ENCODE measurements at regions not wholly inside any gene's neighbourhood (a gene's known extent, or its start where the extent isn't known, plus 50 kb on each side); places are given as distances from the start of the nearest gene placed in this dataset.

- H3K4me3 Mint-ChIP-seq: no peak overlapping the region
- no peaks in the 10 kb centered on the region for H3K27me3 Mint-ChIP-seq
- no peak overlapping the region for H3K27ac Mint-ChIP-seq
- H3K36me3 Mint-ChIP-seq (ENCODE audit: low read depth): no peaks in the 10 kb centered on the region
- H3K4me1 Mint-ChIP-seq (ENCODE audit: low read depth): no peaks in the 10 kb centered on the region
- no peaks in the 10 kb centered on the region for H3K9me3 Mint-ChIP-seq
- intact Hi-C loops (cut with micrococcal nuclease): no loop called here
Observed at GRCh38 chr15:98397419-98397818, 250.9 kb upstream of the IGF1R start.

DNA sequence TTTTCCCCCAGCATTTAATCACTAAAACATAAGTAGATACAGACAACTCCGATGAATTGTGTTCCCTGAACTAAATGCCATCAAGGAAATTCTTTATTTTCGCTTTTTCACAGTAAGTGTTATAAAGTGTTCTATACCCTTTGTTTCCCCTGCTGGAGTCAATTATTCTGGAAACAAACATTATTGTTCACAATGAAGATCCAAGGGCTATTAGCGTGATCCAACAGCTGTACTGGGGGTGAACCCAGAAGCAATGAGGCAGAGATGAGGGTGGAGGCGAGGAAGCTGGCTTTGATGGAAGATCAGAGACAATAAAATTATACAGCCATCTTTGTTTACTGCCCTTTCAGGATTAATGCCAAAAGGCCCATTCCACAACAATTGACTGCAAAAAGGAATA lies 250.3 kb upstream of the IGF1R start:
- H3K4me3 Mint-ChIP-seq: no peak overlapping the region
- no peaks in the 10 kb centered on the region for H3K4me1 Mint-ChIP-seq (ENCODE audit: low read depth)
- H3K27ac Mint-ChIP-seq: no peak overlapping the region
- no peaks in the 10 kb centered on the region for H3K27me3 Mint-ChIP-seq
- H3K36me3 Mint-ChIP-seq (ENCODE audit: low read depth): no peaks in the 10 kb centered on the region
- intact Hi-C loops (cut with micrococcal nuclease): no loop called here
- H3K9me3 Mint-ChIP-seq: no peaks in the 10 kb centered on the region

- Mint-ChIP-seq H3K4me3 (no peak overlapping the region), H3K27ac (no peak overlapping the region), H3K9me3 (no peaks in the 10 kb centered on the region), H3K27me3 (no peaks in the 10 kb centered on the region), H3K4me1 (ENCODE audit: low read depth) (no peaks in the 10 kb centered on the region), H3K36me3 (ENCODE audit: low read depth) (no peaks in the 10 kb centered on the region)
- intact Hi-C loops (cut with micrococcal nuclease): no loop called here
Observed at GRCh38 chr15:98398886-98399285, 249.5 kb upstream of the IGF1R start.

GRCh38 chr15:98400120-98400519 lies 248.2 kb upstream of the IGF1R start:
- Mint-ChIP-seq H3K4me3 (no peak overlapping the region), H3K27ac (no peak overlapping the region), H3K27me3 (no peaks in the 10 kb centered on the region), H3K9me3 (no peaks in the 10 kb centered on the region), H3K36me3 (ENCODE audit: low read depth) (no peaks in the 10 kb centered on the region), H3K4me1 (ENCODE audit: low read depth) (no peaks in the 10 kb centered on the region)
- intact Hi-C loops (cut with micrococcal nuclease): no loop called here

DNA sequence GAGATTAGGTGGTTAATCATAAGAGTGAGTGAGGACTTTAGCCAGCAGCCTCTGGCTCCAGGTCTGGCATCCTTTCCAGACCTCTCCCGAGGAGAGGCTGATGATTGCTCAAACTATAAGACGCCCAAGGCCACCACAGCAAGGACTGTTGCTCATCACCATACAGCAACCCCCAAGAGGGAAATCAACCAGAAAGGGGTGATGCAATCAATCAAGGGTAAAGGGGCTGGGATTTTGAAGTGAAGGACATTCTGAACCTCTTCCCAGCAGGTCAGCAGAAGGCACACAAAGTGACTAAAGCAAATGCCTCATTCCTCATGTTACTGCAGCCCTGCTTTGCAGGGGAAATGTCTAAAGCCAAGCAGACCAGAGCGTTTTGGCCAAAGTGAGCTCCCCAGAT lies 247.3 kb upstream of the IGF1R start:
- no peaks in the 10 kb centered on the region for H3K36me3 Mint-ChIP-seq (ENCODE audit: low read depth)
- no peaks in the 10 kb centered on the region for H3K9me3 Mint-ChIP-seq
- H3K4me3 Mint-ChIP-seq: no peak overlapping the region
- H3K27me3 Mint-ChIP-seq: no peaks in the 10 kb centered on the region
- no peaks in the 10 kb centered on the region for H3K4me1 Mint-ChIP-seq (ENCODE audit: low read depth)
- no peak overlapping the region for H3K27ac Mint-ChIP-seq
- intact Hi-C loops (cut with micrococcal nuclease): no loop called here

- intact Hi-C loops (cut with micrococcal nuclease): no loop called here
- no peak overlapping the region for H3K27ac Mint-ChIP-seq
- H3K4me3 Mint-ChIP-seq: no peak overlapping the region
- H3K4me1 Mint-ChIP-seq (ENCODE audit: low read depth): no peaks in the 10 kb centered on the region
- no peaks in the 10 kb centered on the region for H3K9me3 Mint-ChIP-seq
- H3K36me3 Mint-ChIP-seq (ENCODE audit: low read depth): no peaks in the 10 kb centered on the region
- H3K27me3 Mint-ChIP-seq: no peaks in the 10 kb centered on the region
Observed at GRCh38 chr15:98402486-98402885, 245.9 kb upstream of the IGF1R start.

DNA sequence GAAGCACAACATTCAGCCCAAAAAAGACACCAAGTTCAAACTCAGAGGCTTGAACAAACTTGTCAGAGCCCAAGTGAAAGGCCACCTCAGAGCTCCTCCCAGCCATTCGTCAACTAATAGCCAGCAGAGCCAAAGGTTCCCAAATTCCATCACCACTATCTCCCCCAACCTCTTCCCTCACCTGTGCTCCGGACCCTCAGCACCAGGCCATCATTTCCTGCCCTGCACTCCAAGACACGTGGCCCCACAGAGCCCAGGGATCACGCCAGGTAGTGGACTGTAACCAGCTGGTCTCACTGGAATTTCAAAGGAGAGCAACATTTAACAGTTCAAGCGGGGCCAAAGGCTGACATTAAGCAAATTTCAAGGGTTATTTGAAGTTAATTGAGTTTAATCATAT lies 245.2 kb upstream of the IGF1R start:
- Mint-ChIP-seq H3K4me1 (ENCODE audit: low read depth) (no peaks in the 10 kb centered on the region), H3K27me3 (no peaks in the 10 kb centered on the region), H3K4me3 (no peak overlapping the region), H3K9me3 (no peaks in the 10 kb centered on the region), H3K36me3 (ENCODE audit: low read depth) (no peaks in the 10 kb centered on the region), H3K27ac (no peak overlapping the region)
- intact Hi-C loops (cut with micrococcal nuclease): no loop called here

DNA sequence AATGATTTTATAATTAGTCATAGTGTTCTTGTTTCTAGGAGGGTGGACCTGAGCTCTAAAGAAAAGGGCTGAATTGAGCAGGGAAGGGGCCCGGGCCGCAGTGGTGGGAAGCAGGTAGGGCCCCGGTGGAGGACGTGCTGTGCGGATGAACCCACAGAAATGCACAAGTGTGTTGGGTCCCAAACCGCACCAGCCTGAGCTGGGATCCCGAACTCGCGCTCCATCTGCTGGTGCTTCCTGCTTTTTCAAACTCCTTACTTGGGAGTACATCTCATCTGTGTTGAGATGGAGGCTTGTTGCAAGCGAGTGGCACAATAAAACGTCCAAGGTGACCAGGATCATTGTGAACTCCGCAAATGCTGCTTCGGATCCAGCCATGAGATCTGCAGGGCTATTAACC lies 244.8 kb upstream of the IGF1R start:
- Mint-ChIP-seq H3K9me3 (no peaks in the 10 kb centered on the region), H3K27ac (no peak overlapping the region), H3K4me3 (no peak overlapping the region), H3K27me3 (no peaks in the 10 kb centered on the region), H3K4me1 (ENCODE audit: low read depth) (no peaks in the 10 kb centered on the region), H3K36me3 (ENCODE audit: low read depth) (no peaks in the 10 kb centered on the region)
- intact Hi-C loops (cut with micrococcal nuclease): no loop called here

GRCh38 chr15:98405013-98405412 lies 243.3 kb upstream of the IGF1R start:
- Mint-ChIP-seq H3K4me1 (ENCODE audit: low read depth) (no peaks in the 10 kb centered on the region), H3K27ac (no peak overlapping the region), H3K36me3 (ENCODE audit: low read depth) (no peaks in the 10 kb centered on the region), H3K27me3 (no peaks in the 10 kb centered on the region), H3K4me3 (no peak overlapping the region), H3K9me3 (no peaks in the 10 kb centered on the region)
- intact Hi-C loops (cut with micrococcal nuclease): no loop called here

DNA sequence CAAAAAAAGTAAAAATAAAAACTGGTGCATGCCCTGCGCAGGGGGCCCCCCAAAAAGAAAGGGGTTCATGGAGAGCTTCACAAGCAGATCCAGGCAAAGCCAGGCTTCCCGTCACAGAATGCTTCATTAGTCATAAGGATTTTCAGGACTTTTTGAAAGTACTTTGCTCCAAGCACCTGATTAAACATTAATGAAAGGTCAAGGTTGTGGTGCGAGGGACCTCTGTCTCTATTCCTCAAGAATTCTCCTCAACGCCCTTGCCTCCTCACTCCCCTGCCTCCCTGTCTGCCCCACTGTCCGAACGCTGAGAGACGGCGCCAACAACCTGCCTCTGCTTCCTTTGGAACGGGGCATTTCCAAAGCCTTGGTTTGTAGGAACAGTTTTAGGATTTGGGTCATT lies 240.1 kb upstream of the IGF1R start:
- H3K4me1 Mint-ChIP-seq (ENCODE audit: low read depth): no peaks in the 10 kb centered on the region
- intact Hi-C loops (cut with micrococcal nuclease): no loop called here
- H3K27me3 Mint-ChIP-seq: peaks cover 1% of the 10 kb centered on the region
- no peaks in the 10 kb centered on the region for H3K36me3 Mint-ChIP-seq (ENCODE audit: low read depth)
- H3K4me3 Mint-ChIP-seq: no peak overlapping the region
- H3K27ac Mint-ChIP-seq: no peak overlapping the region
- H3K9me3 Mint-ChIP-seq: no peaks in the 10 kb centered on the region

DNA sequence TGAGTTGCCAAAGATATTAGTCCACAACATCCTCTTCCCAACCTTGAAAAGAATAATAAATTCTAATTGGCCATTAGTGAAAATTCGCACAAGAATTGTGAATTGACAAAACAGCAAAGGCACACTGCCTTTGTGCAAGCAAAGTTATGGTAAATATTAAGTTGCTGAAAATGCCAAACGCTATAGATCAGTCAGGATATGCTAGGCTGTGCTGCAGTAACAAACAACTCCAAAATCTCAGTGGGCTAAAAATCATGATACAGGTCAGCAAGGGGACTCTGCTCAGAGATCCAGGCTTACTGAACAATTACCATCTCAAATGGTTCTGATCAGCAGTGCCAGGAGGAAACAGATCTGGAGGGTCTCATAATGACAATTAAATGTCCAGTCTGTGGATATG lies 238.0 kb upstream of the IGF1R start:
- no peak overlapping the region for H3K27ac Mint-ChIP-seq
- no peaks in the 10 kb centered on the region for H3K9me3 Mint-ChIP-seq
- peaks cover 1% of the 10 kb centered on the region for H3K27me3 Mint-ChIP-seq
- intact Hi-C loops (cut with micrococcal nuclease): no loop called here
- H3K4me1 Mint-ChIP-seq (ENCODE audit: low read depth): no peaks in the 10 kb centered on the region
- H3K36me3 Mint-ChIP-seq (ENCODE audit: low read depth): no peaks in the 10 kb centered on the region
- H3K4me3 Mint-ChIP-seq: no peak overlapping the region

DNA sequence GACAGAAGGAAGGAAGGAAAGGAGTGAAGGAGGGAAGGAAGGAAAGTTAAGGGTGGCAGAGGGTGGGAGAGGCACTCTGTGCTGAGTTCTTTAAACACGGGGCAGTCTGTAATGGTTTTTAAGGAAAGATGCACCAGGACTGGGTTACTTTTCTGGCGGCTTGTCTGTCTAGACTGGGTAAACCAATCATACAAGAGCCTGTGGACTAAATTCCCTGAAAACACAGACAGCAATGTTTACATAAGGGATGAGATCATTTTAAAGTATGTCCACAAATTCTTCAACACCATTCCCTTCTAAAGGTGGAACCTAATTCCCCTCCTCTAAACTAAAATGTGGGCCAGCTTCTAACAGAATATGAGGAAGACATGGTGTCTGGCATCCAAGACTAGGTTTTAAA lies 235.5 kb upstream of the IGF1R start:
- no peaks in the 10 kb centered on the region for H3K9me3 Mint-ChIP-seq
- H3K27me3 Mint-ChIP-seq: peaks cover 1% of the 10 kb centered on the region
- intact Hi-C loops (cut with micrococcal nuclease): no loop called here
- H3K27ac Mint-ChIP-seq: no peak overlapping the region
- H3K4me3 Mint-ChIP-seq: no peak overlapping the region
- no peaks in the 10 kb centered on the region for H3K36me3 Mint-ChIP-seq (ENCODE audit: low read depth)
- no peaks in the 10 kb centered on the region for H3K4me1 Mint-ChIP-seq (ENCODE audit: low read depth)

- H3K36me3 Mint-ChIP-seq (ENCODE audit: low read depth): no peaks in the 10 kb centered on the region
- peaks cover 2% of the 10 kb centered on the region for H3K27me3 Mint-ChIP-seq
- H3K4me1 Mint-ChIP-seq (ENCODE audit: low read depth): no peaks in the 10 kb centered on the region
- intact Hi-C loops (cut with micrococcal nuclease): no loop called here
- H3K27ac Mint-ChIP-seq: no peak overlapping the region
- no peak overlapping the region for H3K4me3 Mint-ChIP-seq
- no peaks in the 10 kb centered on the region for H3K9me3 Mint-ChIP-seq
Observed at GRCh38 chr15:98413933-98414546, 234.3 kb upstream of the IGF1R start.

DNA sequence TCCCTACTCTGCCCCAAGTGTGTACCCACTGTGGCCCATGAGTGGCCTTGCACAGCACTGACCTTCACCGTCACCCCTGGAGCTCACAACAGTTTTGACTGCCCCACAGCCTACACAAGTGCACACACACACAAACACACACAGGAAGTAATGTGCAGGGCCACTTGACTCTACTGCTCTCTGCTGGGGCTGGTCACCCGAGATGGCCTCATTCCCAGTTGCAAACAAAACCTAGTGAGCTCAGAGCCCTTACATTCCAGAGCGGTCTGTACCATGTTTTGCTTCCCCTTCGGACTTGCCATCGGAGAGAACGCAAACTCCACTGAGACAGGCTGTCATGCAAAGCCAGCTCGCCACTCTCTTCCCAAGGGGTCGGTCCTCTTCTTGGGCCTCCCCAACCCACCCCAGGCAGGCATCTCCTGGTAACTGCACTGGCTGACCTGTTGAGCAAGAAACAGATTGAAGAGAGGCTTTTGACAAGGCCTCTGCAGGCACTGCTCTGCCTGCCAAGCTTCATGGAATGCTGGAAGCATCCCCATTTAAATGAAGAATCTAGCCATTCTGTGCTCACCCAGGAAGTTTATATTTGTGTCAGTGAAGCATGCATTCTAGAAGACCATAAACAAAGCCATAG lies 232.0 kb upstream of the IGF1R start:
- Mint-ChIP-seq H3K4me1 (ENCODE audit: low read depth) (peaks cover under 1% of the 10 kb centered on the region), H3K9me3 (no peaks in the 10 kb centered on the region), H3K27me3 (peaks cover 23% of the 10 kb centered on the region), H3K36me3 (ENCODE audit: low read depth) (no peaks in the 10 kb centered on the region), H3K27ac (no peak overlapping the region), H3K4me3 (no peak overlapping the region)
- intact Hi-C loops (cut with micrococcal nuclease): no loop called here

DNA sequence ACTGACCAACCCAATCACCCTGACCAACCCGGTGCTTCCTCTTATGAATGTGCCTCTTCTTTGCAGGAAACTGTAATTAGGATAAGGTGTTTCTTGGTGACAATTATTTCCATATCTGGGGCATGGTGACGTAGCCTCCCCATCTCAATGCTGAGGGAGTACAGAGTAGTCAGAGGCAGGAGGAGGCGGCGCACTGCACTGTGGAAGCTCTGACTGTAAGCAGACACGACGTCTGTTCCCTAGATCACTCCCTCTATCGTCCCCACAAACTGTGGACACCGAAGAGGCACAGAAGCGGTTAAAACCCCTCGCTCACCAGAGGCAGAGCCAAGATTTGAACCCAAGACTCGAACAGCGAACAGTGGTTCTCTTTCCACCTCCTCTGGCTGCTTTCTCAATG lies 231.0 kb upstream of the IGF1R start:
- Mint-ChIP-seq H3K36me3 (ENCODE audit: low read depth) (no peaks in the 10 kb centered on the region), H3K27ac (no peak overlapping the region), H3K4me1 (ENCODE audit: low read depth) (peaks cover 6% of the 10 kb centered on the region), H3K4me3 (no peak overlapping the region), H3K9me3 (no peaks in the 10 kb centered on the region), H3K27me3 (peaks cover 33% of the 10 kb centered on the region)
- intact Hi-C loops (cut with micrococcal nuclease): no loop called here
